ENCODE measurements at regions not wholly inside any gene's neighbourhood (a gene's known extent, or its start where the extent isn't known, plus 50 kb on each side); places are given as distances from the start of the nearest gene placed in this dataset.

GRCh38 chr15:69853544-69853951 lies 244.2 kb downstream of the TLE3 start:
- TF ChIP-seq, protein P1, sequence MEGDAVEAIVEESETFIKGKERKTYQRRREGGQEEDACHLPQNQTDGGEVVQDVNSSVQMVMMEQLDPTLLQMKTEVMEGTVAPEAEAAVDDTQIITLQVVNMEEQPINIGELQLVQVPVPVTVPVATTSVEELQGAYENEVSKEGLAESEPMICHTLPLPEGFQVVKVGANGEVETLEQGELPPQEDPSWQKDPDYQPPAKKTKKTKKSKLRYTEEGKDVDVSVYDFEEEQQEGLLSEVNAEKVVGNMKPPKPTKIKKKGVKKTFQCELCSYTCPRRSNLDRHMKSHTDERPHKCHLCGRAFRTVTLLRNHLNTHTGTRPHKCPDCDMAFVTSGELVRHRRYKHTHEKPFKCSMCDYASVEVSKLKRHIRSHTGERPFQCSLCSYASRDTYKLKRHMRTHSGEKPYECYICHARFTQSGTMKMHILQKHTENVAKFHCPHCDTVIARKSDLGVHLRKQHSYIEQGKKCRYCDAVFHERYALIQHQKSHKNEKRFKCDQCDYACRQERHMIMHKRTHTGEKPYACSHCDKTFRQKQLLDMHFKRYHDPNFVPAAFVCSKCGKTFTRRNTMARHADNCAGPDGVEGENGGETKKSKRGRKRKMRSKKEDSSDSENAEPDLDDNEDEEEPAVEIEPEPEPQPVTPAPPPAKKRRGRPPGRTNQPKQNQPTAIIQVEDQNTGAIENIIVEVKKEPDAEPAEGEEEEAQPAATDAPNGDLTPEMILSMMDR (IDR thresholded peaks at IDR 0.05), result no peak
- TF ChIP-seq POLR2AphosphoS5 (IDR thresholded peaks at IDR 0.05) (no peak), POLR2A (IDR thresholded peaks at IDR 0.05) (no peak)

Data from sigmoid colon (tissue), 4 donors.